VCaP (cell line): ENCODE measurements at regions not wholly inside any gene's neighbourhood (a gene's known extent, or its start where the extent isn't known, plus 50 kb on each side); places are given as distances from the start of the nearest gene placed in this dataset.

ENCODE experiments used
- H3K27ac ChIP-seq: fragments of 450-650 bp; 2 replicates; pipeline ENCODE4 v1.5.1; 2017
- CTCF ChIP-seq: fragments of 450-650 bp; conservative IDR thresholded peaks from 2 replicates; pipeline ENCODE4 v1.5.1; 2017; ENCODE audit warnings: mild to moderate bottlenecking, moderate library complexity

- no peak overlapping the region for H3K27ac ChIP-seq
- no peak for TF ChIP-seq CTCF
Measured at GRCh38 chr13:57992416-57992815, 360.9 kb downstream of the PCDH17 start.

- TF ChIP-seq CTCF, result no peak
- H3K27ac ChIP-seq, result no peak overlapping the region
Measured at GRCh38 chr13:57996717-57997116, 365.2 kb downstream of the PCDH17 start.

GRCh38 chr13:58004751-58005150 is 373.2 kb downstream of the PCDH17 start:
- TF ChIP-seq CTCF, result no peak

GRCh38 chr13:58018020-58018419 is 386.5 kb downstream of the PCDH17 start:
- H3K27ac ChIP-seq, result no peak overlapping the region
- no peak for TF ChIP-seq CTCF

More at GRCh38 chr13:58004751-58005150, 373.2 kb downstream of the PCDH17 start:
- H3K27ac ChIP-seq, result no peak overlapping the region

- no peak for TF ChIP-seq CTCF
Measured at GRCh38 chr13:58018865-58019264, 387.3 kb downstream of the PCDH17 start.

GRCh38 chr13:58024103-58024502 is 392.6 kb downstream of the PCDH17 start:
- no peak overlapping the region for H3K27ac ChIP-seq
- no peak for TF ChIP-seq CTCF

More at GRCh38 chr13:58018865-58019264, 387.3 kb downstream of the PCDH17 start:
- H3K27ac ChIP-seq, result no peak overlapping the region

- no peak for TF ChIP-seq CTCF
- no peak overlapping the region for H3K27ac ChIP-seq
Measured at GRCh38 chr13:58025821-58026220, 394.3 kb downstream of the PCDH17 start.
